ENCODE measurements at regions not wholly inside any gene's neighbourhood (a gene's known extent, or its start where the extent isn't known, plus 50 kb on each side); places are given as distances from the start of the nearest gene placed in this dataset.

DNA sequence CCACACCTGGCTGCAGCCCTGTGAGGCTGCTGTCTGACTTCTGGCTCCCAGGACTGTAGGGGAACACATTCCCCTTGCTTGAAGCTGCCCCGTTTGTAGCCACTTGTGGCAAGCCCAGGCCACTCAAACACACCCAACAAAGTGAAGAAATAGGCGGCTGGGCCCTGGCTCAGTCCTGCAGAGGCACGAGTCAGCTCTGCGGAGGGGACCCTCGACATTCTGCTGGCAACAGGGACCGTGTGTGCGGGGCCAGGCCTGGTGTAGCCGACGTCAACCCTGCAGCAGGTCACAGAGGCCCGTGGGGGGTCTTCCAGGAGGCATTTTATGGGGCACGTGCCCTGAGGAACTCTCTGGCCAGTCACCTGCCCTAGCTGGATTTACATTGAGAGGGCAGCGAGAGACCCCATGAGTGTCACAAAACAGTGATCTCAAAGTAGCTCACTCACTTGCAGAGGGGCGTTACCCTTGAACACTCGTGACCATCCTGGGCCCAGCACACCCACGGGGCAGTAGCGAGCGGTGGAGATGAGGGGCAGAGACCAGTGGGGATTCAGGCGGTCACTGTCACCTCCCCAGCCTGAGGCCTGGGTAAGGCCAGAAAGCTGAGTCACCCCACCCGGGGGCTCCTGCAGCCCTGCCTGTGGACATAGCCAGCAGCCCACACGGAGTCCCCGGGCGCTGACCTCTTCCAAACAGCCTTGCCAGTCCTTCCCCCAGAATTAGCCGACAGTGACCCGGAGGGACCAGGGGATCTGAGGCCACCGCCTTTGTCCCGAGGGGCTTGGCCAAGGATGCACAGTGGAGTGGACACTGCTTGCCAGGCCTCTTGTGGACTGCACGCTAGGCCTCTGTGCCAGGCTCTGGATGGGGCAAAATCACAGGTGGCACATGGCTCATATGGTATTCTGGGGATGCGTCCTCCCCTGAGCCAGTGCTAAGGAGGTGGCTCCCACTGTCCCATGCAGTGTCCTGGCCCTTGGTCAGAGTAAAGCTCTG lies 139.5 kb downstream of the CTTN start:
- CTCF ChIA-PET, result no interaction called here
- no peak overlapping the region for H3K4me3 ChIP-seq (ENCODE audit: low read depth, low read length)
- TF ChIP-seq, protein P1, sequence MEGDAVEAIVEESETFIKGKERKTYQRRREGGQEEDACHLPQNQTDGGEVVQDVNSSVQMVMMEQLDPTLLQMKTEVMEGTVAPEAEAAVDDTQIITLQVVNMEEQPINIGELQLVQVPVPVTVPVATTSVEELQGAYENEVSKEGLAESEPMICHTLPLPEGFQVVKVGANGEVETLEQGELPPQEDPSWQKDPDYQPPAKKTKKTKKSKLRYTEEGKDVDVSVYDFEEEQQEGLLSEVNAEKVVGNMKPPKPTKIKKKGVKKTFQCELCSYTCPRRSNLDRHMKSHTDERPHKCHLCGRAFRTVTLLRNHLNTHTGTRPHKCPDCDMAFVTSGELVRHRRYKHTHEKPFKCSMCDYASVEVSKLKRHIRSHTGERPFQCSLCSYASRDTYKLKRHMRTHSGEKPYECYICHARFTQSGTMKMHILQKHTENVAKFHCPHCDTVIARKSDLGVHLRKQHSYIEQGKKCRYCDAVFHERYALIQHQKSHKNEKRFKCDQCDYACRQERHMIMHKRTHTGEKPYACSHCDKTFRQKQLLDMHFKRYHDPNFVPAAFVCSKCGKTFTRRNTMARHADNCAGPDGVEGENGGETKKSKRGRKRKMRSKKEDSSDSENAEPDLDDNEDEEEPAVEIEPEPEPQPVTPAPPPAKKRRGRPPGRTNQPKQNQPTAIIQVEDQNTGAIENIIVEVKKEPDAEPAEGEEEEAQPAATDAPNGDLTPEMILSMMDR (IDR thresholded peaks at IDR 0.05; ENCODE audit: insufficient read depth, low read length, missing control alignments), result no peak
- no peak for DNase-seq (ENCODE audit: low read depth, low spot score)
- POLR2A ChIA-PET, result no interaction called here

DNA sequence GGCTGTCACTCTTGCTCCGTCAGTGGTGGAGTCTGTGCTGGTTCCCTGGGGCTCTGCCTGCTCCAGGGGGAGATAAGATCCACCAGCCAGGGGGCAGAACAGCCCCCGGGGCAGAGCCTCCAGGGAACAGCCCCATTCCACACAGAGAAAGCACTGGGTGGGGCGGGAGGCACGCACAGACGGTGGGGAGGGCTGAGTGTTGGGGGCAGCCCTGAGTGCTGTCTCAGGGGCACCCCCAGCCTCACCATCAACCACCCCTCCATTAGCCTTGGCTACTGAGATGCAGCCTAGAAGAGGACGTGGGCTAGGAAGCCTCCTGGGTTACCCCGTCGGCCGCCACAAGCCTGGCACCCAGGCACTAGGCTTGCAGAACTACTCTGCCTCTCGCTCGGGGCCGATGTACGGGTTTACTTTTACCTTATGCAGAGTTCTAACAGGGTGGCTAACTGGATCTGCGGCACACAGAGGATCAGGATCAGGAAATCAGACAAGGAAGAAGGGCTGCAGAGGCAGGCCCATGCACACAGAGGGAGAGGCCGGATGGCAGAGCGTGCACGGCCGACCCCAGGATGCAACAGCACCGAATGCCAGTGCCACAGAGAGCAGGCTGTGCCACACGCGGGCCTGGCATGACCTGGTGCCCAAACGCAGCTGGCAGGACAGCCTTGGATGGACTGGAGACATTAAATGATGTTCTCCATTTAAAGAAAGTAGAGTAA lies 140.5 kb downstream of the CTTN start:
- no peak overlapping the region for H3K4me3 ChIP-seq (ENCODE audit: low read depth, low read length)
- ChIA-PET POLR2A (no interaction called here), CTCF (no interaction called here)
- no peak for DNase-seq (ENCODE audit: low read depth, low spot score)
- TF ChIP-seq, protein P1 (IDR thresholded peaks at IDR 0.05; ENCODE audit: insufficient read depth, low read length, missing control alignments), result no peak

DNA sequence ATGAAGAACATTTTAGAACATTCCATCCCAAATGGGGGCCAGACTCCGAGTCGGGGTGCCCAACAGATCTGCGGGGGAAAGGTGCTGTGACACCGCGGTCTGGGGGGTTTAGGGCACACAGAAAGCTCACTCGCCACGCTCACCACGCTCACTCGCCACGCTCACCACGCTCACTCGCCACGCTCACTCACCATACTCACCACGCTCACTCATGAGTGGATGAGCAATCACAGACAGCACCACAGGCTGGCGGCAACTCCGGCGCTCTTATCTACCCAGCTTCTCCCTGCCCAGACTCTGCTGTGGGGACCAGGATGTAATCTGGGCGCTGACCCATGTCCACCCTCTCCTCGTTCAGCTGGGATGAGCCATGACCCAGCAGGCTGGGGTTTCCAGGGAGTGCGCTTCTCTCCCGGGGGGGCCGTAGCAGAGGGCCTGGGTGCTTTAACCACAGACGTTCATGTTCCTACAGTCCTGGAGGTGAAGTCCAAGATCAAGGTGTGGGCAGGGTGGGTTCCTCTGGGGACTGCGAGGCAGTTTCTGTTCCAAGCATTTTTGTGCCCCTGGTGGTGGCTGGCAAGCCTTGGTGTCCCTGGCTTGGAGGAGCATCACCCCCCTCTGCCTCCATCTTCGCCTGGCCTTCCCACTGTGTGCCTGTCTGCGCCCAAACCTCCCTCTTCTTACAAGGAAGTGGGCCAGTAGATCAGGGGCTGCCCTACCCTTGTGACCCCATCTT lies 141.2 kb downstream of the CTTN start:
- H3K4me3 ChIP-seq (ENCODE audit: low read depth, low read length), result no peak overlapping the region
- DNase-seq (ENCODE audit: low read depth, low spot score), result no peak
- CTCF ChIA-PET, result no interaction called here
- TF ChIP-seq, protein P1 (IDR thresholded peaks at IDR 0.05; ENCODE audit: insufficient read depth, low read length, missing control alignments), result no peak
- POLR2A ChIA-PET, result no interaction called here

DNA sequence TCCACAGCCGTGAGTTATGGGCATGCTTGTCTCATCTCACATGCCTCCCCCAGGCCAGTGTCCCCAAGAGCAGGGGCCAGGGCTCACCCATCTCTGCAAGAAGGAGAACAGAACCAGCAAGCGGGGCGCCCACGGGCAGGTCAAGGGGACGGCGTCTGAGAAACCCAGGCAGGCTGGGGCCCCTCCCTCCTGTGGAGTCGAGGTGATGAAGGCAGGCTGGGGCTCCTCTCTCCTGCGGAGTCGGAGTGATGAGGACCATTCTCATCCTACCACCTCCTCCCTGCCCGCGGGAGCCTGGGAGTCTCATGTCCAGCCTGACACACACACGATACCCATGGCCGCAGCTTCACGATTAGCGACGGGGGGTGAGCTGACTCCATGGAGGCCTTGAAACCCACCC lies 141.9 kb downstream of the CTTN start:
- CTCF ChIA-PET, result no interaction called here
- no peak overlapping the region for H3K4me3 ChIP-seq (ENCODE audit: low read depth, low read length)
- no peak for DNase-seq (ENCODE audit: low read depth, low spot score)
- TF ChIP-seq, protein P1 (IDR thresholded peaks at IDR 0.05; ENCODE audit: insufficient read depth, low read length, missing control alignments), result no peak
- POLR2A ChIA-PET, result no interaction called here

DNA sequence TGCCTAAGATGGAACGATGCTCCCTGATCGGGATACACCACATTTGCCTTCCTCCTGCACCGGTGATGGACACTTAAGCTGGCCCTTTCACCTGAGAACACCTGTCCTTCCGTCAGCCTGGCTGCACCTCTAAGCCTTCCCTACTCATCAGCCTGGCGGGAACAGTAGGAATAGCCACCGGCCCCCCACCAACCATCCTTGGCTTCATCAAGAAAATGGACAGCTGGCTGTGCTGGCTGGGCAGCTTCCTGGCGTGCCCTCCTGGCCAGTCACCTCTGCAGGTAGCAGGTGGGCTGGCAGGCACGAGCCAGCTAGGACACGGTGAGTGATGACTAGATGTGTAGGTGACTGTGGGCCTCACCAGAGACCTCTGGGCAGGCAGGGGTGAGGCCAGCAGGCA lies 142.8 kb downstream of the CTTN start:
- CTCF ChIA-PET, result no interaction called here
- no peak for DNase-seq (ENCODE audit: low read depth, low spot score)
- POLR2A ChIA-PET, result no interaction called here
- TF ChIP-seq, protein P1 (IDR thresholded peaks at IDR 0.05; ENCODE audit: insufficient read depth, low read length, missing control alignments), result no peak
- H3K4me3 ChIP-seq (ENCODE audit: low read depth, low read length), result no peak overlapping the region

DNA sequence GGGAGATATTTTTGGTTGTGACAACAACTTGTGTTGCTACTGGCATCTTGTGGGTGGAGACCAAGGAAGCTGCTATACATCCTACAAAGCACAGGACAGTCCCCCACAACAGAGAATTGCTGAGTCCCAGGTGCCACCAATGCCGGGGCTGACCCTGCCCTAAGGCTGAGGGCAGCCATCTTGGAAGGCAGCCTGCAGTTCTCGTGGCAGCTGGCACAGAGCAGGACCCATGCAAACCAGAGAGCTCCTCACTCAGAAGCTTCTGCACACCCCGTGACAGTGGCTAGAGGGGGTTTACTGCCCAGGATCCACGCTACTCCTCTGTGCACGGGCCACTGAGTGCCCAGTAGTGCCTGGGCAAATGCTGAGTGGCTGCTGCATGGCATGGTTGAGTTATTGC lies 143.4 kb downstream of the CTTN start:
- CTCF ChIA-PET, result no interaction called here
- H3K4me3 ChIP-seq (ENCODE audit: low read depth, low read length), result no peak overlapping the region
- POLR2A ChIA-PET, result no interaction called here
- no peak for DNase-seq (ENCODE audit: low read depth, low spot score)
- TF ChIP-seq, protein P1 (IDR thresholded peaks at IDR 0.05; ENCODE audit: insufficient read depth, low read length, missing control alignments), result no peak

Data from AG04449 (cell line).